ENCODE measurements at regions not wholly inside any gene's neighbourhood (a gene's known extent, or its start where the extent isn't known, plus 50 kb on each side); places are given as distances from the start of the nearest gene placed in this dataset.

- ChIA-PET POLR2A (no interaction called here), CTCF (no interaction called here)
- intact Hi-C loops (cut with micrococcal nuclease; ENCODE audit: unreplicated experiment): no loop called here
- Mint-ChIP-seq H3K4me3 (ENCODE audit: unreplicated experiment) (no peak overlapping the region), H3K27ac (ENCODE audit: unreplicated experiment) (no peak overlapping the region), H3K36me3 (ENCODE audit: insufficient read depth, unreplicated experiment) (no peaks in the 10 kb centered on the region), H3K9me3 (ENCODE audit: unreplicated experiment) (no peaks in the 10 kb centered on the region), H3K27me3 (ENCODE audit: insufficient read depth, unreplicated experiment) (no peaks in the 10 kb centered on the region), H3K4me1 (ENCODE audit: low read depth, unreplicated experiment) (no peaks in the 10 kb centered on the region)
- Histone ChIP-seq H3K36me3 (ENCODE audit: control insufficient read depth, insufficient read depth, low read length) (no peaks in the 10 kb centered on the region), H3K9me3 (no peaks in the 10 kb centered on the region), H3K4me1 (no peaks in the 10 kb centered on the region), H3K4me3 (ENCODE audit: low read depth, low read length) (no peak overlapping the region), H3K27me3 (replicated peaks; ENCODE audit: control insufficient read depth, insufficient read depth, low read length) (no peaks in the 10 kb centered on the region)
- BruUV-seq (replicated peaks): no TSS peak
- TF ChIP-seq CTCF (IDR thresholded peaks at IDR 0.05; ENCODE audit: insufficient read depth in 1 of 2, low read depth in 1 of 2, low read length in 1 of 2, severe bottlenecking in 1 of 2, unreplicated experiment in 1 of 2): no peak
- no peak for DNase-seq
Measured at GRCh38 chr6:168926306-168926705, 327.3 kb downstream of the THBS2 start.

- CTCF ChIA-PET: no interaction called here
- Mint-ChIP-seq H3K27me3 (ENCODE audit: insufficient read depth, unreplicated experiment) (no peaks in the 10 kb centered on the region), H3K9me3 (ENCODE audit: unreplicated experiment) (no peaks in the 10 kb centered on the region), H3K4me1 (ENCODE audit: low read depth, unreplicated experiment) (no peaks in the 10 kb centered on the region), H3K36me3 (ENCODE audit: insufficient read depth, unreplicated experiment) (no peaks in the 10 kb centered on the region), H3K27ac (ENCODE audit: unreplicated experiment) (no peak overlapping the region), H3K4me3 (ENCODE audit: unreplicated experiment) (no peak overlapping the region)
- Histone ChIP-seq H3K4me1 (no peaks in the 10 kb centered on the region), H3K27me3 (replicated peaks; ENCODE audit: control insufficient read depth, insufficient read depth, low read length) (no peaks in the 10 kb centered on the region), H3K4me3 (ENCODE audit: low read depth, low read length) (no peak overlapping the region), H3K9me3 (no peaks in the 10 kb centered on the region), H3K36me3 (ENCODE audit: control insufficient read depth, insufficient read depth, low read length) (no peaks in the 10 kb centered on the region)
- TF ChIP-seq CTCF (IDR thresholded peaks at IDR 0.05; ENCODE audit: insufficient read depth in 1 of 2, low read depth in 1 of 2, low read length in 1 of 2, severe bottlenecking in 1 of 2, unreplicated experiment in 1 of 2): no peak
- intact Hi-C loops (cut with micrococcal nuclease; ENCODE audit: unreplicated experiment): no loop called here
- POLR2A ChIA-PET: no interaction called here
- no peak for DNase-seq
- no TSS peak for BruUV-seq (replicated peaks)
Measured at GRCh38 chr6:168925671-168926070, 328.0 kb downstream of the THBS2 start.

GRCh38 chr6:168923171-168923570, 330.5 kb downstream of the THBS2 start:
- Mint-ChIP-seq H3K27me3 (ENCODE audit: insufficient read depth, unreplicated experiment) (no peaks in the 10 kb centered on the region), H3K9me3 (ENCODE audit: unreplicated experiment) (no peaks in the 10 kb centered on the region), H3K27ac (ENCODE audit: unreplicated experiment) (no peak overlapping the region), H3K4me3 (ENCODE audit: unreplicated experiment) (no peak overlapping the region), H3K4me1 (ENCODE audit: low read depth, unreplicated experiment) (no peaks in the 10 kb centered on the region), H3K36me3 (ENCODE audit: insufficient read depth, unreplicated experiment) (no peaks in the 10 kb centered on the region)
- TF ChIP-seq CTCF (IDR thresholded peaks at IDR 0.05; ENCODE audit: insufficient read depth in 1 of 2, low read depth in 1 of 2, low read length in 1 of 2, severe bottlenecking in 1 of 2, unreplicated experiment in 1 of 2): no peak
- no peaks in the 10 kb centered on the region for H3K9me3 ChIP-seq
- no peaks in the 10 kb centered on the region for H3K4me1 ChIP-seq
- ChIA-PET CTCF (no interaction called here), POLR2A (no interaction called here)
- no peaks in the 10 kb centered on the region for H3K27me3 ChIP-seq (replicated peaks; ENCODE audit: control insufficient read depth, insufficient read depth, low read length)
- BruUV-seq (replicated peaks): no TSS peak
- no peak for DNase-seq
- H3K4me3 ChIP-seq (ENCODE audit: low read depth, low read length): no peak overlapping the region
- intact Hi-C loops (cut with micrococcal nuclease; ENCODE audit: unreplicated experiment): no loop called here
- H3K36me3 ChIP-seq (ENCODE audit: control insufficient read depth, insufficient read depth, low read length): no peaks in the 10 kb centered on the region
